Duodenal mucosa (tissue), 2 donors: ENCODE measurements at regions not wholly inside any gene's neighbourhood (a gene's known extent, or its start where the extent isn't known, plus 50 kb on each side); places are given as distances from the start of the nearest gene placed in this dataset.

Experiments
- H3K27ac ChIP-seq: one replicate; pipeline ENCODE4 v1.7.0; 2013; ENCODE audit warnings: low read depth, low read length
- H3K27me3 ChIP-seq, 2 donors: one replicate each; pipeline ENCODE4 v1.7.0; 2013; ENCODE audit warnings: low read length in 2 of 2, control low read depth in 1 of 2; ENCODE audit not compliant: insufficient read depth in 2 of 2, control insufficient read depth in 1 of 2
- H3K36me3 ChIP-seq, 2 donors: one replicate each; pipeline ENCODE4 v1.7.0; 2013; ENCODE audit warnings: low read length in 2 of 2, control low read depth in 1 of 2; ENCODE audit not compliant: insufficient read depth in 2 of 2, control insufficient read depth in 1 of 2
- H3K4me1 ChIP-seq, 2 donors: one replicate each; pipeline ENCODE4 v1.7.0; 2013; ENCODE audit warnings: low read length in 2 of 2, control low read depth in 1 of 2; ENCODE audit not compliant: insufficient read depth in 2 of 2, control insufficient read depth in 1 of 2
- H3K4me3 ChIP-seq, 2 donors: one replicate each; pipeline ENCODE4 v1.7.0; 2013; ENCODE audit warnings: low read length in 2 of 2, low read depth in 1 of 2
- H3K9ac ChIP-seq, 2 donors: one replicate each; pipeline ENCODE4 v1.7.0; 2013; ENCODE audit warnings: low read length in 2 of 2, low read depth in 1 of 2
- H3K9me3 ChIP-seq, 2 donors: one replicate each; pipeline ENCODE4 v1.7.0; 2013; ENCODE audit warnings: low read length in 2 of 2, control low read depth in 1 of 2; ENCODE audit not compliant: control insufficient read depth in 1 of 2

- Histone ChIP-seq H3K27me3 (no peaks in the 10 kb centered on the region), H3K9ac (no peak overlapping the region), H3K27ac (no peak overlapping the region), H3K9me3 (peaks cover 0 to 5% of the 10 kb centered on the region in 2 donors), H3K36me3 (no peaks in the 10 kb centered on the region), H3K4me3 (no peak overlapping the region), H3K4me1 (no peaks in the 10 kb centered on the region)
Observed at GRCh38 chr12:97938031-97938430, 475.4 kb downstream of the RMST start.

- H3K36me3 ChIP-seq: no peaks in the 10 kb centered on the region
- no peak overlapping the region for H3K9ac ChIP-seq
- H3K9me3 ChIP-seq: peaks cover 0 to 5% of the 10 kb centered on the region in 2 donors
- no peaks in the 10 kb centered on the region for H3K4me1 ChIP-seq
- H3K27ac ChIP-seq: no peak overlapping the region
- H3K27me3 ChIP-seq: no peaks in the 10 kb centered on the region
- H3K4me3 ChIP-seq: no peak overlapping the region
Observed at GRCh38 chr12:97939156-97939555, 476.6 kb downstream of the RMST start.

GRCh38 chr12:97940105-97940504, 477.5 kb downstream of the RMST start:
- Histone ChIP-seq H3K9ac (no peak overlapping the region), H3K27me3 (no peaks in the 10 kb centered on the region), H3K9me3 (peaks cover 0 to 5% of the 10 kb centered on the region in 2 donors), H3K27ac (no peak overlapping the region), H3K4me3 (no peak overlapping the region), H3K4me1 (no peaks in the 10 kb centered on the region), H3K36me3 (no peaks in the 10 kb centered on the region)

DNA sequence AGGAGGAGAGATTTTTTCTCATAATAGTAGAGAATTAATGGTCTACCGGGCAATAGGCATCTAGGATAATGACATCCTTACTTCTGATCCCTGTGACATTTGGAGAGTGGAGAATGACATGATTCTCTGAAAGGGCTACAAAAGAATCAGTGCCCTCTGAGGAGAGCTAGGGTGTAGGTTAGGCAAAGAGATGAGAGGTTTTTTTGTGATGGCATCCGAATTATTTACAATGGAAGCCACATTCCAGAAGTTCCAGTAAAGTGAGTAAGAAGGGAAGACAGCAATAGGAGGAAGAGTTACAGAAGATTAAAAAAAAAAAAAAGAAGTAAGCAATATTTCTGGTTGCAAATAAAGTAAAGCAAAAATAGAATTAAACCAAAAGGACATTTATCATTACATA, 478.0 kb downstream of the RMST start:
- H3K27ac ChIP-seq: no peak overlapping the region
- no peak overlapping the region for H3K9ac ChIP-seq
- no peak overlapping the region for H3K4me3 ChIP-seq
- no peaks in the 10 kb centered on the region for H3K27me3 ChIP-seq
- H3K9me3 ChIP-seq: peaks cover 0 to 5% of the 10 kb centered on the region in 2 donors
- no peaks in the 10 kb centered on the region for H3K4me1 ChIP-seq
- no peaks in the 10 kb centered on the region for H3K36me3 ChIP-seq

GRCh38 chr12:97941686-97942354, 479.2 kb downstream of the RMST start:
- H3K36me3 ChIP-seq: no peaks in the 10 kb centered on the region

GRCh38 chr12:97943359-97943758, 480.8 kb downstream of the RMST start:
- Histone ChIP-seq H3K4me3 (no peak overlapping the region), H3K9me3 (peaks cover 0 to 5% of the 10 kb centered on the region in 2 donors), H3K9ac (no peak overlapping the region), H3K27ac (no peak overlapping the region), H3K27me3 (no peaks in the 10 kb centered on the region), H3K4me1 (no peaks in the 10 kb centered on the region), H3K36me3 (no peaks in the 10 kb centered on the region)

More at GRCh38 chr12:97941686-97942354, 479.2 kb downstream of the RMST start:
- no peaks in the 10 kb centered on the region for H3K4me1 ChIP-seq
- H3K27me3 ChIP-seq: no peaks in the 10 kb centered on the region
- H3K27ac ChIP-seq: no peak overlapping the region
- H3K9me3 ChIP-seq: peaks cover 0 to 5% of the 10 kb centered on the region in 2 donors
- no peak overlapping the region for H3K4me3 ChIP-seq
- no peak overlapping the region for H3K9ac ChIP-seq

DNA sequence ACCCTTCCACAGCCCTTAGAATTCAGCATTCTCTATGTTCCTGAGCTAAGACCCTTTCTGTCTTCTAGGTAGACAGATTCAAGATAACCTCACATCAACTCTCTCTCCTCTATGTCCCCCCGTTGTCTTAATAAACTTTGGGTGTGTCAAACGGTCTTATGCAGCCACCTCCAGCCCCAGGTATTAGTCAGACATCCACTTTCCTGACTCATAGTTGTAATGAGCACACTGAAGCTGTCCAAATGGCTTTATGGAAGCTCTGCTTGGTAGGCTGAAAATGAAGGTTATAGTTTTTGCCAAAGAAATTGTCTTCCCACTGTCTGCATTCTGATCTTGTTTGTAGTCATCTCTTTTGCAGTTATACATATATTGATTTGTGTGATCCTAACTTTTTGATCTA, 482.0 kb downstream of the RMST start:
- no peaks in the 10 kb centered on the region for H3K36me3 ChIP-seq
- H3K4me1 ChIP-seq: no peaks in the 10 kb centered on the region
- peaks cover 0 to 5% of the 10 kb centered on the region in 2 donors for H3K9me3 ChIP-seq
- no peak overlapping the region for H3K4me3 ChIP-seq
- H3K27ac ChIP-seq: no peak overlapping the region
- H3K9ac ChIP-seq: no peak overlapping the region
- H3K27me3 ChIP-seq: no peaks in the 10 kb centered on the region

DNA sequence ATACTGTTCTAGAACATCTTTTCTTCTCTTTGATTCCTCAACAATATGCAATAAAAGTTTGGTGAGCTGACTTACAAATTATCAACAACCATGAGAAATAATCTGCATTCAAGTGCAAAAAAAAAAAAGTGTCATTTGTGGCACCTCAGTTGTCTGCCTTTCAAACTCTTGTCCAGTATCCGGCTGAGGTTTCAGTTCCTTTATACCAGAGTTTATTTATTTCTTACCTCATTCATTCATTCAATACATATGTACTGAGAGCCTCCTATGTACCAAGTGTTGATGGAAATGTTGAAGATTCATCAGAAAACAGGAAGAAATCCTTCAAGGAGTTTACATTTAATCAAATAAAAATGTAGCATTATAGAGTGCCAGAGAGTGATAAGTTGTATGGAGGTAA, 484.1 kb downstream of the RMST start:
- peaks cover 0 to under 1% of the 10 kb centered on the region in 2 donors for H3K9me3 ChIP-seq
- H3K4me1 ChIP-seq: no peaks in the 10 kb centered on the region
- no peak overlapping the region for H3K27ac ChIP-seq
- no peaks in the 10 kb centered on the region for H3K36me3 ChIP-seq
- no peak overlapping the region for H3K4me3 ChIP-seq
- no peaks in the 10 kb centered on the region for H3K27me3 ChIP-seq
- no peak overlapping the region for H3K9ac ChIP-seq

DNA sequence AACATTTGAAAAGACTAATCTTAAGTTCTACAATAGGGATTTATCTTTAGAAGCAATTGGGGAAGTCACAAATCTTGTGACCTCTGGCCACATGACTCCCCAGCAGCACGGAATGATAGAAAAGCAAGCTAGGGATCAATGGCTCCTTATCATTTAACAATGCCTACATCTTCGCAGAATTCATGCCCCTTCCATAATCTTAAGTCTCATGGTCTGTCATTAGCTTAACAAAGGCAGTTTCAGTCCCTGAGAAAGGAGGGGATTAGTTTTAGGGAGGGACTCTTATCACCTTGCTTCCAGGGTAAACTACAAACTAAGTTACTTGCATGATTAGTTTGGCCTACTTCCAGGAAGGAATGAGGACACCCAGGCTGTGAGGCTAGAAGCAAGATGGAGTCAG, 486.0 kb downstream of the RMST start:
- H3K36me3 ChIP-seq: no peaks in the 10 kb centered on the region
- H3K4me1 ChIP-seq: no peaks in the 10 kb centered on the region
- H3K9me3 ChIP-seq: no peaks in the 10 kb centered on the region
- no peak overlapping the region for H3K4me3 ChIP-seq
- no peaks in the 10 kb centered on the region for H3K27me3 ChIP-seq
- no peak overlapping the region for H3K9ac ChIP-seq
- no peak overlapping the region for H3K27ac ChIP-seq

DNA sequence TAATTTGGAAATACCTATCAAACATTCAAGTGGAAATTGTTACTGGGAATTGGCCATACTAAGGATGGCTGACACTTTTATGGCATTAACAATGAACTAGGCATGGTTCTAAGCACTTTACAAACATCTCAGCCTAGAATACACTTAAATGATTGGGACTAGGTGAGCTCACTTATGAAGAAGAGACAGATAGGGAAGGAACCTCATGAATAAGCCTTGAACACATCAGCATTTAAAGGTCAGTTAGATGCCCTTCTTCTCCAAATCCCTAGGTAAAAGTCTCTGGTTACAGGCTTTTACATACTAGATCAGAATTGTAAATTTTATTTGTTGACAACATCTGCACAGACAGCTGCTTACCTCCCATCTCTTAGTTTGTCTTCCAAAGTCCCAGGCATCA, 488.6 kb downstream of the RMST start:
- Histone ChIP-seq H3K27me3 (no peaks in the 10 kb centered on the region), H3K27ac (no peak overlapping the region), H3K4me3 (no peak overlapping the region), H3K36me3 (no peaks in the 10 kb centered on the region), H3K4me1 (no peaks in the 10 kb centered on the region), H3K9ac (no peak overlapping the region), H3K9me3 (no peaks in the 10 kb centered on the region)
